IMR-90 (cell line): ENCODE measurements at regions not wholly inside any gene's neighbourhood (a gene's known extent, or its start where the extent isn't known, plus 50 kb on each side); places are given as distances from the start of the nearest gene placed in this dataset.

Experiments
- ATAC-seq: fragments of 200-7000 bp; cut with Tn5 transposase; 2 replicates; pipeline ENCODE4 v1.9.1; 2020; ENCODE audit warnings: low read depth, mild to moderate bottlenecking, moderate library complexity
- BruUV-seq: library from RNA; stranded (reverse); fragments of 400-500 nt; replicated peaks from 2 replicates; lab custom pipeline; 2021; lab: Mats Ljungman, UMichigan
- CTCF ChIA-PET: fragments of 300-600 bp; formaldehyde crosslinking; extraction: SDS; loops from one replicate; lab custom pipeline; 2021; ENCODE audit warnings: antibody characterized with exemption; lab: Yijun Ruan, JAX
- POLR2A ChIA-PET: fragments of 300-600 bp; sonication (Branson Sonifier 250); formaldehyde crosslinking; loops from one replicate; lab custom pipeline; 2022; ENCODE audit warnings: antibody characterized with exemption; ENCODE audit not compliant: unreplicated experiment; lab: Charles Lee
- DNase-seq: peaks from one replicate; pipeline ENCODE4 v3.0.0; 2013
- H2AFZ ChIP-seq: replicated peaks from 2 replicates; pipeline ENCODE3; 2013; ENCODE audit warnings: low read length, mild to moderate bottlenecking; ENCODE audit not compliant: poor library complexity
- H2AK5ac ChIP-seq: 2 replicates; pipeline ENCODE4 v1.6.1; 2013; ENCODE audit warnings: low read depth, low read length, inconsistent platforms
- H2AK9ac ChIP-seq: replicated peaks from 2 replicates; pipeline ENCODE3; 2013; ENCODE audit warnings: mild to moderate bottlenecking, low read depth, low read length, moderate library complexity; ENCODE audit not compliant: poor library complexity
- H2BK120ac ChIP-seq: 2 replicates; pipeline ENCODE4 v1.6.1; 2013; ENCODE audit warnings: low read depth, low read length, inconsistent platforms
- H2BK15ac ChIP-seq: 3 replicates; pipeline ENCODE4 v1.6.1; 2013; ENCODE audit warnings: low read depth, low read length, inconsistent platforms
- H2BK20ac ChIP-seq: 2 replicates; pipeline ENCODE4 v1.6.1; 2013; ENCODE audit warnings: low read depth, mild to moderate bottlenecking, inconsistent platforms, low read length, moderate library complexity
- H2BK5ac ChIP-seq: 2 replicates; pipeline ENCODE4 v1.6.1; 2013; ENCODE audit warnings: mild to moderate bottlenecking, low read depth, low read length, inconsistent platforms; ENCODE audit not compliant: poor library complexity, severe bottlenecking
- H3K14ac ChIP-seq: replicated peaks from 2 replicates; pipeline ENCODE4 v1.6.1; 2013; ENCODE audit warnings: low read depth, low read length, inconsistent platforms
- H3K18ac ChIP-seq: 2 replicates; pipeline ENCODE4 v1.6.1; 2013; ENCODE audit warnings: low read depth, low read length, control low read depth
- H3K23ac ChIP-seq: 2 replicates; pipeline ENCODE4 v1.6.1; 2013; ENCODE audit warnings: low read depth, low read length, inconsistent platforms
- H3K27ac ChIP-seq: 2 replicates; pipeline ENCODE4 v1.5.1; 2013; ENCODE audit warnings: mild to moderate bottlenecking, control low read depth, low read length; ENCODE audit not compliant: insufficient read depth
- H3K27me3 ChIP-seq: 2 replicates; pipeline ENCODE4 v1.6.1; 2013; ENCODE audit warnings: low read length; ENCODE audit not compliant: control insufficient read depth, insufficient read depth
- H3K36me3 ChIP-seq: 2 replicates; pipeline ENCODE4 v1.6.1; 2013; ENCODE audit warnings: low read length, mixed read lengths; ENCODE audit not compliant: control insufficient read depth, insufficient read depth
- H3K4ac ChIP-seq: 2 replicates; pipeline ENCODE4 v1.6.1; 2013; ENCODE audit warnings: low read depth, low read length, inconsistent platforms
- H3K4me1 ChIP-seq: 2 replicates; pipeline ENCODE4 v1.6.1; 2013; ENCODE audit warnings: low read length, mixed read lengths; ENCODE audit not compliant: control insufficient read depth, insufficient read depth
- H3K4me2 ChIP-seq: 2 replicates; pipeline ENCODE4 v1.6.1; 2013; ENCODE audit warnings: low read depth, mild to moderate bottlenecking, control low read depth, low read length, moderate library complexity
- H3K4me3 ChIP-seq: 2 replicates; pipeline ENCODE4 v1.5.1; 2013; ENCODE audit warnings: low read depth, mild to moderate bottlenecking, control low read depth, low read length, moderate library complexity; ENCODE audit not compliant: insufficient read depth
- H3K56ac ChIP-seq: 2 replicates; pipeline ENCODE4 v1.6.1; 2013; ENCODE audit warnings: low read length, inconsistent platforms; ENCODE audit not compliant: insufficient read depth; ENCODE audit errors: extremely low read depth
- H3K79me1 ChIP-seq, 2 experiments: 2 replicates each; pipeline ENCODE4 v1.6.1; 2013; ENCODE audit warnings: low read length in 2 of 2, inconsistent platforms in 1 of 2, low read depth in 1 of 2
- H3K9ac ChIP-seq: 2 replicates; pipeline ENCODE4 v1.6.1; 2013; ENCODE audit warnings: low read depth, low read length, control low read depth
- H3K9me1 ChIP-seq: 2 replicates; pipeline ENCODE4 v1.6.1; 2013; ENCODE audit warnings: low read length, inconsistent platforms; ENCODE audit not compliant: insufficient read depth
- H3K9me3 ChIP-seq: 2 replicates; pipeline ENCODE4 v1.6.1; 2013; ENCODE audit warnings: low read length; ENCODE audit not compliant: control insufficient read depth, insufficient read depth
- H4K20me1 ChIP-seq: 2 replicates; pipeline ENCODE4 v1.6.1; 2013; ENCODE audit warnings: low read length, inconsistent platforms; ENCODE audit not compliant: insufficient read depth
- H4K5ac ChIP-seq: 2 replicates; pipeline ENCODE4 v1.6.1; 2013; ENCODE audit warnings: mild to moderate bottlenecking, low read depth, low read length, control low read depth
- H4K8ac ChIP-seq, 2 experiments: 2 replicates each; pipeline ENCODE4 v1.6.1; 2013; ENCODE audit warnings: low read depth in 2 of 2, low read length in 2 of 2, control low read depth in 1 of 2, inconsistent platforms in 1 of 2
- H4K91ac ChIP-seq: 2 replicates; pipeline ENCODE4 v1.6.1; 2013; ENCODE audit warnings: low read depth, low read length, inconsistent platforms; ENCODE audit not compliant: insufficient read depth
- BHLHE40 ChIP-seq: fragments of 150-350 bp; IDR thresholded peaks from 2 replicates; pipeline ENCODE4 v1.6.1; 2016; ENCODE audit warnings: mild to moderate bottlenecking, low read depth, low read length
- ELK1 ChIP-seq: fragments of 150-350 bp; IDR thresholded peaks from 2 replicates; pipeline ENCODE4 v1.6.1; 2016; ENCODE audit warnings: low read depth, mild to moderate bottlenecking, low read length, moderate library complexity, borderline replicate concordance
- MAFK ChIP-seq: IDR thresholded peaks from 2 replicates; pipeline ENCODE4 v1.6.1; 2012; ENCODE audit warnings: low read depth, low read length, improper control_type of control experiment
- MAZ ChIP-seq: IDR thresholded peaks from 2 replicates; pipeline ENCODE4 v1.6.1; 2012; ENCODE audit warnings: low read depth, mild to moderate bottlenecking, low read length, improper control_type of control experiment, moderate library complexity, borderline replicate concordance
- MXI1 ChIP-seq: IDR thresholded peaks from 2 replicates; pipeline ENCODE4 v1.6.1; 2012; ENCODE audit warnings: low read depth, mild to moderate bottlenecking, low read length, moderate library complexity, borderline replicate concordance
- NFE2L2 ChIP-seq: fragments of 150-350 bp; IDR thresholded peaks from 2 replicates; pipeline ENCODE4 v1.6.1; 2016; ENCODE audit warnings: low read depth, mild to moderate bottlenecking, low read length
- RCOR1 ChIP-seq: IDR thresholded peaks from 2 replicates; pipeline ENCODE4 v1.6.1; 2012; ENCODE audit warnings: mild to moderate bottlenecking, low read length, improper control_type of control experiment; ENCODE audit not compliant: insufficient replicate concordance
- RFX5 ChIP-seq: IDR thresholded peaks from 2 replicates; pipeline ENCODE4 v1.8.0; 2012; ENCODE audit warnings: low read depth, mild to moderate bottlenecking, low read length, moderate library complexity
- WGBS, 2 experiments: methylation state at CpG; one replicate each; pipeline versions ENCODE4 v1.1.5 to v1.1.7; 2013; ENCODE audit warnings: missing lambda C conversion rate in 2 of 2; ENCODE audit not compliant: insufficient read length in 1 of 2; ENCODE audit errors: extremely low coverage in 2 of 2; 5-methylcytosine and 5-hydroxymethylcytosine counted together
- dilution Hi-C: fragments of 300-500 bp; cut with HindIII; formaldehyde crosslinking; loops from one replicate; pipeline ENCODE4 v1.14.3; 2018; ENCODE audit warnings: low sequenced_read_pairs; ENCODE audit not compliant: unreplicated experiment
- in situ Hi-C: fragments of 300-500 bp; cut with MboI; formaldehyde crosslinking; loops from 3 replicates; pipeline ENCODE4 v1.14.3; 2019; ENCODE audit warnings: low sequenced_read_pairs, inconsistent platforms, mixed read lengths
- intact Hi-C: fragments of 100-400 bp; cut with micrococcal nuclease; formaldehyde crosslinking; loops from 2 replicates; pipeline ENCODE4 v1.10.0; 2022

GRCh38 chr2:76437564-76437963 is 726.8 kb upstream of the GCFC2 start:
- CTCF ChIA-PET: no interaction called here
- H3K18ac ChIP-seq: no peak overlapping the region
- dilution Hi-C loops: no loop called here

More at GRCh38 chr2:76437564-76437963, 726.8 kb upstream of the GCFC2 start:
- in situ Hi-C loops (no loop called here), intact Hi-C loops (no loop called here)
- no peak overlapping the region for H2BK120ac ChIP-seq
- no peak overlapping the region for H4K8ac ChIP-seq
- no peak overlapping the region for H3K23ac ChIP-seq
- H3K27ac ChIP-seq: no peak overlapping the region
- no peak overlapping the region for H2AFZ ChIP-seq
- H4K20me1 ChIP-seq: no peaks in the 10 kb centered on the region
- TF ChIP-seq MAFK: no peak
- TF ChIP-seq MAZ: no peak
- no peak for TF ChIP-seq ELK1
- TF ChIP-seq BHLHE40: no peak
- no peak for TF ChIP-seq RFX5
- no peak for TF ChIP-seq NFE2L2
- TF ChIP-seq MXI1: no peak
- TF ChIP-seq RCOR1: no peak
- H3K4me2 ChIP-seq: no peak overlapping the region
- H4K91ac ChIP-seq: no peak overlapping the region
- no peak overlapping the region for H2AK5ac ChIP-seq
- no peak overlapping the region for H2BK15ac ChIP-seq
- POLR2A ChIA-PET: no interaction called here
- no CpG with 5 or more reads among the region's 3 CpGs for WGBS, 2 experiments
- no peak overlapping the region for H3K56ac ChIP-seq
- H3K4me3 ChIP-seq: no peak overlapping the region
- no peak overlapping the region for H2BK20ac ChIP-seq
- H2AK9ac ChIP-seq: no peak overlapping the region
- no TSS peak for BruUV-seq
- H3K27me3 ChIP-seq: no peaks in the 10 kb centered on the region
- H4K5ac ChIP-seq: no peak overlapping the region
- no peaks in the 10 kb centered on the region for H3K9me3 ChIP-seq
- H3K4ac ChIP-seq: no peak overlapping the region
- H3K36me3 ChIP-seq: no peaks in the 10 kb centered on the region
- no peak overlapping the region for H2BK5ac ChIP-seq
- no peaks in the 10 kb centered on the region for H3K79me1 ChIP-seq
- no peaks in the 10 kb centered on the region for H3K9me1 ChIP-seq
- H3K9ac ChIP-seq: no peak overlapping the region
- H3K14ac ChIP-seq: no peak overlapping the region
- ATAC-seq: no peak
- no peaks in the 10 kb centered on the region for H3K4me1 ChIP-seq
- no peak for DNase-seq
